ENCODE measurements at regions not wholly inside any gene's neighbourhood (a gene's known extent, or its start where the extent isn't known, plus 50 kb on each side); places are given as distances from the start of the nearest gene placed in this dataset.

DNA sequence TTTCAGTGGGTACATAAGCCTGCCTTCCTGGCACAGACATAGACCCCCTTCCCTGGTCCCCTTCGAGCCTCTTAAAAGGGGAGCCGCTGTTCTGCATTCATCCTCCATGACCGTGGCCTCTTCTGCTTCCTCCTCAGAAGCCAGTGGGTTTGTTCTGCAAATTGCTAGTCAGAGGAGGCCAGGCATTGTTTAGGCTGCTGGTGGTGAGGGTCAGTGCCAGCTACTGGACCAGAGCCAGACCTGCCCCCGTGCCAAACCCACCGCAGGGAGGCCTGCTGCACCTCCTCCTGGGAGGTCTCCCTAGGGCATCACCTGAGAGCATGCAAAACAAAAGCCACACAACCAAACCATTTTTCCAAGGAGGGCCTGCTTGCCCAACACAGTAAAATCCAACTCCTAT lies 178.4 kb downstream of the MIS18A start:
- H4K20me1 ChIP-seq (ENCODE audit: low read length) = no peaks in the 10 kb centered on the region
- no peaks in the 10 kb centered on the region for H3K36me3 ChIP-seq (ENCODE audit: low read depth, low read length)
- ChIA-PET CTCF (no interaction called here), POLR2A (ENCODE audit: unreplicated experiment) (no interaction called here)
- intact Hi-C loops (cut with micrococcal nuclease) = no loop called here
- H3K9me3 ChIP-seq (ENCODE audit: low read length) = no peaks in the 10 kb centered on the region
- no peak overlapping the region for H3K4me2 ChIP-seq (ENCODE audit: low read length)
- H2AFZ ChIP-seq (ENCODE audit: low read length) = no peak overlapping the region
- H3K9me2 ChIP-seq (replicated peaks; ENCODE audit: low read length) = no peaks in the 10 kb centered on the region
- DNase-seq (no peak), ATAC-seq (no peak)
- TF ChIP-seq EZH2 (IDR thresholded peaks at IDR 0.05; ENCODE audit: low read length, unreplicated experiment) = no peak
- TF ChIP-seq EZH2phosphoT487 (IDR thresholded peaks at IDR 0.05; ENCODE audit: borderline replicate concordance, low read length) = no peak
- TF ChIP-seq, protein P1, sequence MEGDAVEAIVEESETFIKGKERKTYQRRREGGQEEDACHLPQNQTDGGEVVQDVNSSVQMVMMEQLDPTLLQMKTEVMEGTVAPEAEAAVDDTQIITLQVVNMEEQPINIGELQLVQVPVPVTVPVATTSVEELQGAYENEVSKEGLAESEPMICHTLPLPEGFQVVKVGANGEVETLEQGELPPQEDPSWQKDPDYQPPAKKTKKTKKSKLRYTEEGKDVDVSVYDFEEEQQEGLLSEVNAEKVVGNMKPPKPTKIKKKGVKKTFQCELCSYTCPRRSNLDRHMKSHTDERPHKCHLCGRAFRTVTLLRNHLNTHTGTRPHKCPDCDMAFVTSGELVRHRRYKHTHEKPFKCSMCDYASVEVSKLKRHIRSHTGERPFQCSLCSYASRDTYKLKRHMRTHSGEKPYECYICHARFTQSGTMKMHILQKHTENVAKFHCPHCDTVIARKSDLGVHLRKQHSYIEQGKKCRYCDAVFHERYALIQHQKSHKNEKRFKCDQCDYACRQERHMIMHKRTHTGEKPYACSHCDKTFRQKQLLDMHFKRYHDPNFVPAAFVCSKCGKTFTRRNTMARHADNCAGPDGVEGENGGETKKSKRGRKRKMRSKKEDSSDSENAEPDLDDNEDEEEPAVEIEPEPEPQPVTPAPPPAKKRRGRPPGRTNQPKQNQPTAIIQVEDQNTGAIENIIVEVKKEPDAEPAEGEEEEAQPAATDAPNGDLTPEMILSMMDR (conservative IDR thresholded peaks at IDR 0.05; ENCODE audit: low read depth, low read length) = no peak
- no TSS peak for BruUV-seq (replicated peaks)
- no peak overlapping the region for H3K4me3 ChIP-seq (ENCODE audit: low read length)
- no peaks in the 10 kb centered on the region for H3F3A ChIP-seq (ENCODE audit: low read length, unreplicated experiment)
- H3K27ac ChIP-seq (ENCODE audit: low read length) = no peak overlapping the region
- no peaks in the 10 kb centered on the region for H3K4me1 ChIP-seq (ENCODE audit: insufficient read depth, low read length)
- H3K9ac ChIP-seq (ENCODE audit: low read length) = no peak overlapping the region
- peaks cover 43% of the 10 kb centered on the region for H3K27me3 ChIP-seq (ENCODE audit: low read length)
- H3K79me2 ChIP-seq (ENCODE audit: low read length) = no peaks in the 10 kb centered on the region

DNA sequence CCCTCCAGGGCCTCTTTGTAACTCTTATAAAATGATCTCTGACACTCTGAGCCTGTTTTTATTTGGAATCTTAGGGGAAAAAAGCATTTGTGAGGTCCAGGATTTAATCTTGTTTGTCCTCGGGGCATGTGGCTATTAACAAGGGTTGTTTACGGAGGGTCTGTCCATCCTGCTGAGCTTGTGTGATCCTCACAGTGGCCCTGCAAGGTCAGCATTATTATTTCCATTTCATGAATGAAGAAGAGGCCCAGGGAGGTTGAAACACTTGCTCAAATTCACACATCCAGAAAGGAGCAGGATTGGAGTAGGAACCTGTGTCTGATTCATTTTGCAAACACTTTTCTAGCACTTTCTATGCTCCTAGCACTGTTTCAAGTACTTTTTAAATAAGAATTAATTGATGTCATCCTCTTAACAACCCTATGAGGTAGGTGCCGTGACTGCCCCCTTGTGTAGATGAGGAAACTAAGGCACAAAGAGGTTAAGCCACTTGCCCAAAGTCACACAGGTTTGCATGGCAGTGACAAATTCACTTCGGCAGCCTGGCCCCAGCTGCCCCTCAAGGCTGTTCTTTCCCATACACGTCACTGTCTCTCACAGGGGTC lies 178.9 kb downstream of the MIS18A start:
- Histone ChIP-seq H3K27me3 (ENCODE audit: low read length) (peaks cover 38% of the 10 kb centered on the region), H3K9me3 (ENCODE audit: low read length) (no peaks in the 10 kb centered on the region), H3K79me2 (ENCODE audit: low read length) (no peaks in the 10 kb centered on the region), H3K36me3 (ENCODE audit: low read depth, low read length) (no peaks in the 10 kb centered on the region), H3K4me3 (ENCODE audit: low read length) (no peak overlapping the region), H3K9ac (ENCODE audit: low read length) (no peak overlapping the region), H3K27ac (ENCODE audit: low read length) (no peak overlapping the region), H3F3A (ENCODE audit: low read length, unreplicated experiment) (no peaks in the 10 kb centered on the region), H3K4me2 (ENCODE audit: low read length) (no peak overlapping the region), H2AFZ (ENCODE audit: low read length) (no peak overlapping the region), H3K4me1 (ENCODE audit: insufficient read depth, low read length) (no peaks in the 10 kb centered on the region), H4K20me1 (ENCODE audit: low read length) (no peaks in the 10 kb centered on the region), H3K9me2 (replicated peaks; ENCODE audit: low read length) (no peaks in the 10 kb centered on the region)
- no peak for DNase-seq
- ChIA-PET CTCF (no interaction called here), POLR2A (ENCODE audit: unreplicated experiment) (no interaction called here)
- intact Hi-C loops (cut with micrococcal nuclease) = no loop called here
- no TSS peak for BruUV-seq (replicated peaks)
- TF ChIP-seq, protein P1 (conservative IDR thresholded peaks at IDR 0.05; ENCODE audit: low read depth, low read length) = no peak
- TF ChIP-seq EZH2 (IDR thresholded peaks at IDR 0.05; ENCODE audit: low read length, unreplicated experiment) (no peak), EZH2phosphoT487 (IDR thresholded peaks at IDR 0.05; ENCODE audit: borderline replicate concordance, low read length) (no peak)
- no peak for ATAC-seq

DNA sequence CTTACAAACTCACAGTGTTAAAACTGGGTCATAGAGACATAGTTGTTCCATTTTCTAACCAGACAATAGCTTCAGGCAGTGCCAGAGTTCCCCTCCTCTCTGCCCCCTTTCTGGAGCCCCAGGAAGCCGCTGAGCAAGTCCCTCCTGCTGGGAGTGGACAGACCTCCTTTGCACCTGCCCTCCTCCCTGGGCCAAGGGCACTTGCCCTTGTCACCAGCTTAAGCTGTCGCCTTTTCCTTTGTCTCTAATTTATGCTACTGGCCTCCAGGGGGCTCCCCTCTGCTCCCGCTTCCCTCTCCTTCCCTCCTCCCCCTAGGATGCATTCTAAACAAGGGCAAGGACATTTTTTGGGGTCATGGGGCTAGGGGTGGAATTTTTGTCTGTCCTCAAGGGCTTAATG lies 182.4 kb downstream of the MIS18A start:
- Histone ChIP-seq H3K4me1 (ENCODE audit: insufficient read depth, low read length) (no peaks in the 10 kb centered on the region), H3K79me2 (ENCODE audit: low read length) (no peaks in the 10 kb centered on the region), H3K9me3 (ENCODE audit: low read length) (no peaks in the 10 kb centered on the region), H3F3A (ENCODE audit: low read length, unreplicated experiment) (no peaks in the 10 kb centered on the region), H3K4me3 (ENCODE audit: low read length) (no peak overlapping the region), H4K20me1 (ENCODE audit: low read length) (no peaks in the 10 kb centered on the region), H3K27me3 (ENCODE audit: low read length) (peaks cover 21% of the 10 kb centered on the region), H3K27ac (ENCODE audit: low read length) (no peak overlapping the region), H3K36me3 (ENCODE audit: low read depth, low read length) (no peaks in the 10 kb centered on the region), H2AFZ (ENCODE audit: low read length) (no peak overlapping the region), H3K4me2 (ENCODE audit: low read length) (no peak overlapping the region), H3K9me2 (replicated peaks; ENCODE audit: low read length) (no peaks in the 10 kb centered on the region), H3K9ac (ENCODE audit: low read length) (no peak overlapping the region)
- intact Hi-C loops (cut with micrococcal nuclease) = no loop called here
- no peak for TF ChIP-seq EZH2phosphoT487 (IDR thresholded peaks at IDR 0.05; ENCODE audit: borderline replicate concordance, low read length)
- TF ChIP-seq EZH2 (IDR thresholded peaks at IDR 0.05; ENCODE audit: low read length, unreplicated experiment) = no peak
- TF ChIP-seq, protein P1 (conservative IDR thresholded peaks at IDR 0.05; ENCODE audit: low read depth, low read length) = peak; percentile 60
- BruUV-seq (replicated peaks) = no TSS peak
- peak; percentile 15 for DNase-seq
- ATAC-seq = peak; percentile 40; the same call in 1 of the 2 replicates
- POLR2A ChIA-PET (ENCODE audit: unreplicated experiment) = no interaction called here
- CTCF ChIA-PET = interaction anchor here (1.0 kb wide), 1 partner anchor 162 kb away, joined by 6 read pairs; no protein-coding TSS in a partner anchor
